ENCODE measurements at regions not wholly inside any gene's neighbourhood (a gene's known extent, or its start where the extent isn't known, plus 50 kb on each side); places are given as distances from the start of the nearest gene placed in this dataset.

GRCh38 chr16:8474587-8474986 lies 115.7 kb downstream of the TMEM114 start (continued):
- TF ChIP-seq NANOG (IDR thresholded peaks at IDR 0.05; ENCODE audit: insufficient read depth, low read depth, low read length, poor library complexity, severe bottlenecking) (no peak), TBP (IDR thresholded peaks at IDR 0.05; ENCODE audit: low read depth, low read length) (no peak), POLR2A (IDR thresholded peaks at IDR 0.05; ENCODE audit: control extremely low read depth in 1 of 2, low read depth in 2 of 2, low read length in 2 of 2) (no peak), JUND (IDR thresholded peaks at IDR 0.05; ENCODE audit: low read length) (no peak), SIN3A (conservative IDR thresholded peaks at IDR 0.05 in 1 of 2, IDR thresholded peaks at IDR 0.05 in 1 of 2; ENCODE audit: low read depth in 1 of 2, low read length in 2 of 2) (no peak), BRCA1 (IDR thresholded peaks at IDR 0.05; ENCODE audit: low read depth, low read length) (no peak), SIX5 (IDR thresholded peaks at IDR 0.05; ENCODE audit: low read depth, low read length) (no peak)
